ENCODE measurements at regions not wholly inside any gene's neighbourhood (a gene's known extent, or its start where the extent isn't known, plus 50 kb on each side); places are given as distances from the start of the nearest gene placed in this dataset.

DNA sequence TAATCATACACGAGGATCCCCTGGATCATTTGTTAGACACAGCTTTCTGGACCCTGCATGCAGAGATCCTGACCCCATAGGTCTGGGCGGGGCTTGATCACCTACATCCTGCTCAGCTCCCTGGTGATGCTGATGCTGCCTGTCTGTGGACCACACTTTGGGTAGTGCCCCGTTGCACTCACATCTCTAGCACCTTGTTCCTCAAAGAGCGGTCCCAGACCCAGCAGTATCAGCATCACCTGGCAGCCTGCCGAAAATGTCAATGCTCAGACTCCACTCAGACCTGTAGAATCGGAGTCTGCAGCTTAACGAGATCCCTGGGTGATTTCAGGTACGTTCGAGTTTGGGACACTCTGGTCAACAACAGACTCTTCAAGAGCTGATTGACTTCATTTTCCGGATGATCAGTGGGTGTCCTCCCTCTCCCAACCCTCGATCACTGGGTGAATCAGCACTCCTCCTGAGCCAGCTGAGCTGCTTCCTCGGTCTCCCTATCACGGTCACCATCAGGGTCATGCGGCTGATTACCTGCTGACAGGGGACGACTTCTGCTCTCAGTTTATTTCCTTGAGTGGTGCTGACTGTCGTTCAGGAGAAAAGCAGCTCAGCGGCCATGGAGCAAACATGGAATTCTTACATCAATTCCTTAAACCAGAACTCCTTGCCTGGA, 150.6 kb upstream of the RAB12 start:
- no peak for DNase-seq (ENCODE audit: low read depth)

DNA sequence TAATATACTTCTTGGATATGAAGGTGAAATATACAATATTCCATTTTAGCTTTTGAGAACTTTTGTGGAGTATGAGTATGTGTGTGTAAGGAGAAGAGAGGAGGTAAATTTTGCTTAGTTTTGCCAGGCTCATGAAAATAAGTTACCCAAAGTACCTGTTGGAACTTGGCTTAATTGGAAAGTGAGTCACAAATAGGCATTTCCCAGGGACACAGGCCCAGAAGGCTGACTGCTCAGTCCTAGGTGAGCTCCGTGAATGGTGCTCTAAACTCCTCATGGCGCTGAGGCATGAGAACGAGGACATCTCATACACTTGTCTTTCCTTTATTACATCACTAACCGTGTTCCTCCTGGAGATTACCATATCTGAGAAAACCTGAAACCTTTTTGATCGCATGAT, 148.5 kb upstream of the RAB12 start:
- no peak for DNase-seq (ENCODE audit: low read depth)

DNA sequence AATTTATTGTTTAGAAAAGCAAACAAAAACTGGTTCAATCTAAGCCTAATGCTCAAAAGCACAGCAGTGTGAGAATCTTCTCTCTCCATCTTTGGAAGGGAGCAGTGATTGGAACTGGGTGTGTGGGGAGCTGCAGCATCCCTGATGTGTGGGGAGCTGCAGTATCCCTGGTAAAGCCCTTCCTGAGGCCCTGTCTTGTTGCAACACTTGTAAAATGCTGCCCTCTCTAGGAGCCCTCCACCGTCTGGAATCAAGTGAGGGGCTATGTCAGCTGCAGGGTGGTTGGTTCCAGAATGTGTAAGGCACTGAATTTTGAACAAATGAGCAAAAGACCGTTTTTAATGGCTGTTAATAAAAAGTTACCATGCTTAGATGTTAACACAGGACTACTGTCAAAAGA, 147.7 kb upstream of the RAB12 start:
- no peak for DNase-seq (ENCODE audit: low read depth)

DNA sequence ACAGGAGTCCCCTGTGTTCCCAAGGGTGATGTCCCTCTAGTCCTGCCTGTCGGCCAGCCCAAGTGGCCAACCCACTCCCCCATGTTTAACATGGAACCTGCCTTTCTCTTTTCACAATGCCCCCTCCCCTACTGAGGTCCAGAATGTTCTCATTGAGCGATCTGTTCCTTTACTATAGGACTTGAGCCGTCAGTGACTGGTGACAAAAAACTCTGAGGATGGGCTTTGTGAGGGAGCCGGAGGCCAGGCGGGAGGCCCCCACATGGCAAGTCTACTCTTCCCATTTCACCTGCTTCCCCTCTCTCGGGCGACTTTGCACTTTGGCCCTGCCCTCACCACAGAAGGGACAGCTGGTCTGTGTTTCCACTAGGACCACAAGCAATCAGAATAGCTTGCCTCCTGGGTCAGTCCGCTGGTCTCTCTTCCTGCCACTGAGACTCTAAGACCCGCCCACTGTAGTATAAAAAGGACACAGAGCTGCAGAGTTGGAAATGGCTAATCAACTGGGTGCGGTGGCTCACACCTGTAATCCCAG, 146.5 kb upstream of the RAB12 start:
- DNase-seq (ENCODE audit: low read depth) = no peak

DNA sequence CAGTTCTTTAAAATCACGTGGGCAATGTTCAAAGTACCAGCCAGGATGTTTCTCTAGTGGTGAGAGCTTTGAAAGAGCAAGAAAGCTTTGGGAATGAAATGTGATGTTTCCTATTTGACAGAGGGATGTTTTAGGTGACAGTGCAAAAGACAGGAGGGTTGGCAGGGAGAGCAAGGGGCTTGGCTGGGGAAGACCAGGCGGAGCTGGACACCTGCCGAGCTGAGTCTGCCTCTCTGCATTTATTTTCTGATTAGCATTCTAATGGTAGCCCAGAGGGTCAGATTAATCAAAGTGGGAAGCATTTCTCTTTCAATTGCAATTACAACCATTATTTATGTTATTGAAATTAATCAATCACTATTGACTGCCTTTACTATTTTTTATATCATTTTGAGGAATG, 145.4 kb upstream of the RAB12 start:
- DNase-seq (ENCODE audit: low read depth) = no peak

DNA sequence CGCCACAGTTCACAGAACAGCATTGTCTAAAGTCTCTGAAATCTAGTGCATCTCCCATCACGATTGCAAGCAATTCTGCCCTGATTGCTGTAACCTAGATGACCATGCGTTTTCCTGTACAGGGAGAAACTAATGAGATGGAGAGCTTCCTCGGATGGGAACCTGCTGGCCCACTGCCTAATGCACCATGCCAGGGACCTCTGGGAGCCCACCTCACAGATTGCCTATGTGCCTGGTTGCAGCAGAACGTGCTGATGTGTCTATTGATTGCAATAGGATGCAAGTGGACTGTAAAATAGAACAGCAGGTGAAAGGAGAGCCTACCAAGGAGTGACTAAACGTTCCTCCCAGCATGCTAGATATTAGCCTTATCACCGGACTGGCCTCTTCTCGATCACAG, 141.0 kb upstream of the RAB12 start:
- DNase-seq (ENCODE audit: low read depth) = no peak

DNA sequence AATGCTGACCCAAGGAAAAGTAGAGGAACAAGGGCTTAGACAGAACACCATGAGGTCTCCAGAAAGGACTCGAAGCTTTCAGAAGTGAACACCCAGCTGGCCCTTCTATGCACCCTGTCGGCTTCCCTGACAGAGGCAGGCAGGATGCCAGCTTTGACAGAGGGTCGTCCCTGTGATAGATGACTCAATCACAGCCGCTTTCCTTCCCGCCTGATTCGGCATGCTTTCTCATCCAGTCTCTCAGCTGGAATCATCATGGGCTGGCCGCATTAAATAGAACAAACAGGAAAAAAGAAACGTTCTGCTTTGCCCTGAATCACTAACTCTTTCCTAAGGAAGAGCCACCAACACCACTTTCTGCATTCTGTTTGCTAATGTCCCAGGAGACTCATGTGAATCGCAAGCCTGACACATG, 140.3 kb upstream of the RAB12 start:
- DNase-seq (ENCODE audit: low read depth) = peak; percentile 67

DNA sequence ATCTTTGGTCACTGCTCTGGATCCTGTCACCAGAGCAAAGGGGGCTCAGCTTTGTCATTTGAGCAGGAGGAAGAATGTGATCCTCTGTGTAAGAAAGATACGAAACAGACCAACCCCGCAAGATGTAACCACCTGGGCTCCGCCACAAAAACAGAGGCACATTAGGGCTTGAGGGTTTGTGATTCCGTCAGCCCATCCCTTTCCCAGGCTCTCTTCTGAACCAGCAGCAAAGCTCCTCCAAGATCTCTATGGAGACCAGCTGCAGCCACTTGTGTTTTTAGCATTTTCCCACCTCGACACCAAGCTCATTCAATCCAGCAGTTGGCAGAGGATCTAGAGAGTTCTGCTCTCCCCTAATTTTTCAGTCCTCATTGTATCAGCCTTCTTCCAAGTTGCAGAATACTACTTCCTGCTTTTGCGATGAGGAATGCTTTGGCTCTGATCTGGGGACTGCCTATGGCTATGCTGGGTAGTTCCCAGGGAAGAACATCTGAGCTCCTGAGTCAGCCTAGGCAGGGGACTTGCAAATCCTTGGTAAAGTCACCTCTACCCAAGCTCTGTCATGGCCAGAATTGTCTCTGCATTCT, 139.6 kb upstream of the RAB12 start:
- peak; percentile 69 for DNase-seq (ENCODE audit: low read depth)

DNA sequence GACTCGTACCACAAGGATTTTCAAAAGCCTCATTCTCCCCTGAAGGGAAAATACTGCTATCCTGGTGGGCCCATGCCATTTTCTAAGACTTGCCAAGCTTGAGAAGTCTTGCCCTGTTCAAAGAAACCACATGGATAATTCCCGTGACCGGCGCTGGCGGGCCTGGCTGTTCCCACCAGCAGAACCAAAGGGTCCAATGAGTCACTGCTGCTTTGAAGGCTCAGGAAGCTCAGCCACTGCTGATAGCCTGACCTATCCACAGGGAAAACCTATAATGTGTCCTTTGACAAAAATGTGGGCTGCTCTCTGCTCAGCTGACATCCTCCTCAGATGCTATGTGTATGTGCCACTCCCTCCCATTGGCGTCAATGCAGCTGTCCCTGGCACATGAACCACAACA, 137.9 kb upstream of the RAB12 start:
- peak; percentile 55 for DNase-seq (ENCODE audit: low read depth)

DNA sequence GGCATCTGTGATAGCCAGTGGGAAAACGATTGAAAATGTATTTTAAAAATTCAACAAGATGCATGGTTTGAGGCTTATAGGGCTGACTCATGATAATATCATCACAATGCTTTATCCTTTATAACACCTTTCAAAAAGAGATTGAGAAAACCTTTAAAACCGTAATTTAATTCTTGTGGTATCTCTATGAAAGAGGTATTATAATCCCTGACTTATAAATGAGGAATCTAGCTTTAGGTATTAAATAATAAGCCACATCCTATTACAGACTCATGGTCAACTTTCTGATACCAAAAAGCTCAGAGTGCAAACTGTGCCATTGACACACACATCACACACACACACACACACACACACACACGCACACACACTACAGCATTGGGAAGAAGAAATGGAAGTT, 134.6 kb upstream of the RAB12 start:
- DNase-seq (ENCODE audit: low read depth) = no peak

DNA sequence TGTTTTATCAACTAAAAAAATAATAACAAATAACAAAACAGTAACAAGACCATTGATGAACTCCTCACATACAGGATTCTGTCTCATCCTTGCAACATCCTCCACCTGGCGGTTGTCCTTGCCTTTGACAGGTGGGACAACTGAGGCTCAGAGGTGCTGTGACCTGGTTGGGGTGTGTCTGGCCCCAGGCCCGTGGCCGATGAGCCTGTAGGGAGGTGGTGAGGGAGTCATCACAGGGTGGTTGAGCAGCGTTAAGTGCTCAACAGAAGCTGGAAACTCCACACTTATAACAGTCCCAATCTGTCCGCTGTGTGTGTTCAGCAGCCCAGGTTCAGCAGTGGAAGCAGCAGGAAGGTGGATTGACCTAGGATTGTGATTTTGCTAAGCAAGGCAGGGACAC, 131.6 kb upstream of the RAB12 start:
- DNase-seq (ENCODE audit: low read depth) = no peak

DNA sequence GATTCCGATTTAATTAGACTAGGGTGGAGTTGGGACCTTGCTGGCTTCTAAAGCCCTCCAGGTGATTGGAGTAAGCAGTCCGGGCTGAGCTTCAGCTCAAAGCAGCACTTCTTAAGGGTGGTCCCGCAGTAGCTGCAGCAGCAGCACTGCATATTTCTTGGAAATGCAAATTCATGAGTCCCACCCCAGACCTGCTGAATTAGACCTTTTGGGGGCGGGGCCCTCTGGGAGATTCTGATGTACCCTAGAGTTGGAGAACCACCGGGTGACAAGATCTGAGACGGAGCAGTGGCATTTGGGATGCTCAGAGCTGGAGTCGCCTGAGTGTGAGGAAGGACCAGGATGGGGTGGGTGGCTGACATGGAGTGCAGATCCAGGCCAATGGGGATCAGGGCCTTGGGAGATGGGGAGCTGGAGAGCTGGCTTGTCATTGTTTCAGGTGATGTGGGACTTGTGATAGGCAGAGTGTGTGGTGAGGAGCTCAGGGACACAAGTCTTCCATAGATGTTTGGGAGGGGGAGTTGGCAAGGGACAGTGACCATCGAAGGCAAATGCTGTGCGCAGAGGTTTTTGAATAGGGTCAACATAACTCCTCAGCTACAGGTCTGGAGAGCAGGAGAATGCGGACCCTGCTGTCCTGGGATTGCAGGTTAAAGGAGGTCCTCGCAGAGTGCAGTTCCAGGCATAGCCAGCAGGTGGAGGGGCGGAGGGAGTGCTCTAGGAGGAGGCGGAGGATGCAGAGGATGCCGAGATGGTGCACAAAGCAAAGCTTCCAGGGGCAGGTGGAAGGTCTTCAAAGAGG, 130.9 kb upstream of the RAB12 start:
- peak; percentile 55 for DNase-seq (ENCODE audit: low read depth)

DNA sequence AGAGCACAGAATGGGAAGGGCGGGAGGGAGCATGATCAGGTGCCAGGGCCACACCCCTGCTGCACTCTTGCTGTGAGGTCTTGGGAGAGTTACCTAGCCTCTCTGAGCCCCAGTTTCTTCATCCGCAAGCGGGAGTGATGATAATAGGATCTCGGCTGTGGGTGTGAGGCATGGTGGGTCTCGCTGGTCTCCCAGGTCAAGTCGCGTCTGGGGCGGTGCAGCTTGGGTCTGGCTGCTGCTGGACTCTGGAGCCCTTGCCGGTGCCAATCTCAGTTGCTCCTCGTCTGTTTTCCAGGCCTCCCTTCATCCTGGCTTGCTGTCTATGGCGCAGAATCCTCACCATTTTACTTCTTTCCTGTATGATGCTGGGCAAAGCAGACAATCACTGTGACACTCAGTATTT, 130.3 kb upstream of the RAB12 start:
- DNase-seq (ENCODE audit: low read depth) = no peak

DNA sequence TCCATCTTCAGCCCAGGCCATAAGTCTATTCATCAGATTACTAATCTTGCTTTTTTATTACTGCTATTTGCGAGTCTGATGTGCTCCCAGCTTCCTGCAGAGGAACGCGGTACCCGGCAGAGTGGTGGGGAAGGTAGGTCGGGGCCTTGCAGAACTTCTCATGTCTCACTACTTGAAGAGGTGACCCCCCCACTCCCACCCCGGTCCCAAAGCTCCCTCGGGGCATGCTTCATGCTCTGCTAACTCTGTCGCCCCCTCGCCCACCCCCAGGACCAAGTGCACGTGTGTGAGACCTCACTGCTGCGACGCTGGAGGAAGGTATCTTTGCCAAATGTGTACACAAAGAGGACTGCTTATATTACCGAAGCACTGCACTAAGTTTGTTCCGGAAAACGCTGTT, 129.4 kb upstream of the RAB12 start:
- no peak for DNase-seq (ENCODE audit: low read depth)

DNA sequence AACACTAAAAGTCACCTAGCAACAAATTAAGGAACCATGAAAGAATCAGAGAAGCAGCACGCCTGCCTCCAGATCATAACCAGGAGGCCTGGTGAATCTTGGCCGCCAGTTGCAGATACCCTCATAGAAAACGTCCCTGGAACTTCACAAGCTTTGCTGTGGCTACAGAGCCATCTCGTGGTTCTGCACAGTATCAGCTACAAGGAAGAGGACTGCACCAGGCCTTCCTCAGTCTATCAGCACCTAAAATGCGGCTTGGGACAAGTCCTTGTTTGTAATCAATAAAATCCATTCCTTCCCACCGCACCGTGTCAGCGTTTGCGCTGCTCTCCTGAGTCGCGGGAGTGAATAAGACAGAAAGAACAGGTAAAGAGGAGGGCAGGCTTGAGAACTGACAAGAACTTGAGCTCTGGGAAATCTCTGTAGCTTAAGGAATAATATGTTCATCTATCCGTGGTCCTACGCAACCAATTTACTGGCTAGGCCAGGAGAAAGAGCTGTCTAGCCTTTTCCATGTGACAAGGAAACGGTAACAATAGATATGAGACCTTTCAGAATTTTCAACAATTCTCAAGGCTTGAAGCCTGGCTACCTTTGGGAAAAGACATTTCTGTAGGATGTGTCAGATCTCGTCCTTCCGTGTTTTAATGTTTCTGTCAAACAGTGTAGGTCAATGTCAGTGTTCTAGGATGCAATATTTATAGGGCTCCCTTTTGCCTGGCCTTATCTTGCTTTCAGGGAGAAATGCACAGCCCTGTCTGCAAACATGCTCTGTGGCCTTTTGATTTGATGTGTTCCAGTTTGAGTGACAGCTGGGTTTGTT, 128.5 kb upstream of the RAB12 start:
- peak; percentile 65 for DNase-seq (ENCODE audit: low read depth)

DNA sequence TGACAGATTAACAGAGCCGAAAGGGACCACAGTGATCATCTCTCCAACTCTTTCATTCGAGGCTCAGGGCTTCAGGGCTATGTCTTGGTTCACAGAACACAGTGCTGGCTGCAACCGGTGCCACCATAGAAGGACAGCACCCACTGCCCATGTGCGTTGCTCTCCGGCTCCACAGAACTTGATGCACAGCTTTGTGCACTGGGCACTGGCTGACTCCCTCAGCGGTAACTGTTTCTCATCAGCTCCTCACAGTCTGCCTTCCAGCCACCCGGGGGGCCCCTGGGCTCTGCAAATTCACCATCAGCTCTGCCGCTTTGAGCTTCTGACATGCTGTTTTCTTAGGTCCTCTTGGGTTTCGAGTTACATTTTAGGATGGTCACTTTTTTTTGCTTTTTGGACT, 124.3 kb upstream of the RAB12 start:
- DNase-seq (ENCODE audit: low read depth) = no peak

DNA sequence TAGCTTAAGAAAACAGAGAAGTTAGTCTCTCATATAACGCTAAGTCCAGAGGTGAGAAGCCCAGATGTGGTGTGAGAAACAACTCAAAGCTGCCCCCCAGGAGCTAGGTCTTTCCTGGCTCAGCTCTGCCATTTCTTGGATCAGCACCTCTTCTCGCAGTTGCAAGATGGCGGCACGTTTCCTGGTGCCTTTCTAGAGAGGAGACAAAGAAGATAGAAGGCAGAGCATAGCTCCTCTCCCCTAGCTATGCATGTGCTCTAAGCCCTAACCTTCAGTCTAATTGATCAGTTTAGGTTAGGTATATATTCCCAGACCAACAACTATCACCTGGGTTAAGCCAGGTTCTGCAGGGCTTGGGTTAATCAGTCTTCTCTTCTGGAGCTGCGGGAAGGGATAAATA, 119.5 kb upstream of the RAB12 start:
- DNase-seq (ENCODE audit: low read depth) = no peak

DNA sequence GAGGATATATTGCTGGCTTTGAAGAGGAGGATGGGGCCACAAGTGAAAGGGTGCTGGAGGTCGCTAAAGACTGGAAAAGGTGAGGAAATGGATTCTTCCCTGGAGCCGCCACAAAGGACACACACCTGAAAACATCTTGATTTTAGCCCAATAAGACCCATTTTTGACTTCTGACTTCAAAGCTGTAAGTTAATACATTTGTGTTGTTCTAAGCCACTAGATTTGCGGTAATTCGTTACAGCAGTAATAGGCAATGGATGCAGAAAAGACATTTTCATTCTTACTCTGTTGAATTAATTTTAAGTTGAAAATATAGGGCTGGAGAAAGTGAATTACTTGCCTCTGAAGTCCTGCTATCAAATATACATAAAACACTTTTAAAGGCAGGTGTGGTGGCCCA, 117.7 kb upstream of the RAB12 start:
- DNase-seq (ENCODE audit: low read depth) = no peak

DNA sequence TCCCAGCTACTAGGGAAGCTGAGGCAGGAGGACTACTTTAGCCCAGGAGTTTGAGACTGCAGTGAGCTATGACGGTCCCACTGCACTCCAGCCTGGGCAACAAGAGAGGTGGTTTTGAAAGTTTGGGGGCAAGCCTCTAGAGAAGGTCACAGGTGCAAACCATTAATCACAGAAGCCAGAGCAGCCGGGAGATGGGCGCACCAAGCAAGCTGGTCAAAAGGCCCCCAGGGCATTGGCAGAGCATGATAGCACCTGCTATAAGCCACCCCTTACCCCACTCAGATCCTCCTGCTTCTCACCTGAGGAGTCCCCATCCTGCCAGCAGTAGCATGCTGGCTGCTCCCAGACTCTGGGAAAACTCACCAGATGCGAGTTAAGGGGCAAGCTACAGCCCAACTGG, 116.1 kb upstream of the RAB12 start:
- DNase-seq (ENCODE audit: low read depth) = no peak

DNA sequence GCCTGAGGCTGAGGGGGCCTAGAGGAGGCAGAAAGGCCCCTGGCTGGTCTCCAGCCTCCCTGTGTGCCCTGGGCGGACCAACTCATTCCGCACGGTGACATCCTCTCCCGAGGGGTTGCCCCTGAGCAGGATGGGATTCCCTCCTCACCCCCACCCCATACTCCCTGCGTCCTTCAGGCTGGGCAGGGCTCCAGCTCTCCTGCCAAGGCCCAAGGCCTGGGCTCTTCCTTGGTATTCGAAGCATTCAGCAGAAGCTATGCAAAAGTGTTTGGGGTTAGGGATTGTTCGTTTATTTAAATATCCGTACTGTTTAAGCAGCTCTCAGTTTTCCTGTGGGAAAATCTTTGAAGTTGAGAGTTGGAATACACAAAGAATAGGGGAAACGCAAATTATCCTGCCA, 113.1 kb upstream of the RAB12 start:
- peak; percentile 46 for DNase-seq (ENCODE audit: low read depth)

DNA sequence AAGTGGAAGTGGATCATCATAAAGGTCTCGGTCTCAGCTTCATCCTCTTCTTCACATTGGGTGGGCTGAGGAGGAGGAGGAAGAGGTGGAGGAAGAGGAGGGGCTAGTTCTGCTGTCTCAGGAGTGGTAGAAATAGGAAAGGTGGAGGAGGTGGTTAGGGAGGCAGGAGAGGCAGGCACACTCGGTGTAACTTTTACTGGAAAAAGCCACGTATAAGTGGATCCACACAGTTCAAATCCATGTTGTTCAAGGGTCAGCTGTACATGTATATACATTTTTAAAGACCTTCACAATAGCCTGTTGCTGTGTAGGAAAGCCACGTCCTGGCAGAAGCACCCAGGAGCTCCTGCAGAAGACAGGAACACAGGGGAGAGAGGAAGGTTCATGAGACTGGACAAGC, 110.3 kb upstream of the RAB12 start:
- DNase-seq (ENCODE audit: low read depth) = no peak
